ENCODE measurements at regions not wholly inside any gene's neighbourhood (a gene's known extent, or its start where the extent isn't known, plus 50 kb on each side); places are given as distances from the start of the nearest gene placed in this dataset.

- DNase-seq = no peak
Measured at GRCh38 chr4:132893787-132894186, 255.3 kb upstream of the PCDH10 start.

GRCh38 chr4:132901224-132901623 lies 247.9 kb upstream of the PCDH10 start:
- no peak for DNase-seq

GRCh38 chr4:132910229-132910748 lies 238.8 kb upstream of the PCDH10 start:
- no peak for DNase-seq

- no peak for DNase-seq
Measured at GRCh38 chr4:132918096-132918495, 231.0 kb upstream of the PCDH10 start.

- no peak for DNase-seq
Measured at GRCh38 chr4:132923516-132923915, 225.6 kb upstream of the PCDH10 start.

- DNase-seq = no peak
Measured at GRCh38 chr4:132934911-132935310, 214.2 kb upstream of the PCDH10 start.

GRCh38 chr4:132955146-132955545 lies 193.9 kb upstream of the PCDH10 start:
- DNase-seq = no peak

GRCh38 chr4:132956962-132957361 lies 192.1 kb upstream of the PCDH10 start:
- DNase-seq = no peak

GRCh38 chr4:132958457-132959263 lies 190.4 kb upstream of the PCDH10 start:
- DNase-seq = no peak

GRCh38 chr4:132981611-132982010 lies 167.5 kb upstream of the PCDH10 start:
- DNase-seq = no peak

GRCh38 chr4:132982151-132982550 lies 166.9 kb upstream of the PCDH10 start:
- no peak for DNase-seq

GRCh38 chr4:132991111-132991510 lies 158.0 kb upstream of the PCDH10 start:
- no peak for DNase-seq

GRCh38 chr4:132992686-132993085 lies 156.4 kb upstream of the PCDH10 start:
- no peak for DNase-seq

GRCh38 chr4:132998585-132999230 lies 150.4 kb upstream of the PCDH10 start:
- DNase-seq = no peak

- DNase-seq = peak; percentile 69 to 76
Measured at GRCh38 chr4:133000012-133000411, 149.1 kb upstream of the PCDH10 start.

- no peak for DNase-seq
Measured at GRCh38 chr4:133003169-133003568, 145.9 kb upstream of the PCDH10 start.

- DNase-seq = no peak
Measured at GRCh38 chr4:133014473-133015135, 134.5 kb upstream of the PCDH10 start.

- DNase-seq = no peak
Measured at GRCh38 chr4:133045288-133045687, 103.8 kb upstream of the PCDH10 start.

- DNase-seq = no peak
Measured at GRCh38 chr4:133046156-133046555, 102.9 kb upstream of the PCDH10 start.

GRCh38 chr4:133058701-133059100 lies 90.4 kb upstream of the PCDH10 start:
- DNase-seq = no peak

GRCh38 chr4:133059117-133059516 lies 90.0 kb upstream of the PCDH10 start:
- no peak for DNase-seq

- no peak for DNase-seq
Measured at GRCh38 chr4:133062851-133063250, 86.2 kb upstream of the PCDH10 start.

- DNase-seq = no peak
Measured at GRCh38 chr4:133068083-133068482, 81.0 kb upstream of the PCDH10 start.

- DNase-seq = no peak
Measured at GRCh38 chr4:133081246-133081645, 67.8 kb upstream of the PCDH10 start.
